Mucosa of stomach (tissue), 1 donor: ENCODE measurements at regions not wholly inside any gene's neighbourhood (a gene's known extent, or its start where the extent isn't known, plus 50 kb on each side); places are given as distances from the start of the nearest gene placed in this dataset.

Experiments
- H3K27me3 ChIP-seq: one replicate; pipeline ENCODE4 v1.7.0; 2013; ENCODE audit warnings: mild to moderate bottlenecking, low read length; ENCODE audit not compliant: control insufficient read depth, insufficient read depth
- H3K36me3 ChIP-seq: one replicate; pipeline ENCODE4 v1.7.0; 2013; ENCODE audit warnings: low read length; ENCODE audit not compliant: control insufficient read depth, insufficient read depth
- H3K4me1 ChIP-seq: one replicate; pipeline ENCODE4 v1.7.0; 2013; ENCODE audit warnings: mild to moderate bottlenecking, low read length; ENCODE audit not compliant: control insufficient read depth, insufficient read depth
- H3K4me3 ChIP-seq: one replicate; pipeline ENCODE4 v1.7.0; 2013; ENCODE audit warnings: low read length
- H3K9ac ChIP-seq: one replicate; pipeline ENCODE4 v1.7.0; 2013; ENCODE audit warnings: mild to moderate bottlenecking, low read length, moderate library complexity
- H3K9me3 ChIP-seq: one replicate; pipeline ENCODE4 v1.7.0; 2013; ENCODE audit warnings: mild to moderate bottlenecking, low read length, moderate library complexity; ENCODE audit not compliant: control insufficient read depth
- donor health status: Pancreatic carcinoma.

- no peaks in the 10 kb centered on the region for H3K36me3 ChIP-seq
- no peak overlapping the region for H3K9ac ChIP-seq
- no peaks in the 10 kb centered on the region for H3K27me3 ChIP-seq
Observed at GRCh38 chr7:47221826-47222225, 360.1 kb downstream of the TNS3 start.

GRCh38 chr7:47218378-47219176, 363.3 kb downstream of the TNS3 start:
- Histone ChIP-seq H3K4me1 (no peaks in the 10 kb centered on the region), H3K9ac (no peak overlapping the region), H3K4me3 (no peak overlapping the region), H3K9me3 (no peaks in the 10 kb centered on the region), H3K36me3 (no peaks in the 10 kb centered on the region), H3K27me3 (no peaks in the 10 kb centered on the region)

More at GRCh38 chr7:47221826-47222225, 360.1 kb downstream of the TNS3 start:
- Histone ChIP-seq H3K9me3 (no peaks in the 10 kb centered on the region), H3K4me3 (no peak overlapping the region), H3K4me1 (no peaks in the 10 kb centered on the region)

GRCh38 chr7:47217570-47218360, 364.1 kb downstream of the TNS3 start:
- Histone ChIP-seq H3K27me3 (no peaks in the 10 kb centered on the region), H3K9ac (no peak overlapping the region), H3K9me3 (no peaks in the 10 kb centered on the region), H3K36me3 (no peaks in the 10 kb centered on the region), H3K4me3 (no peak overlapping the region), H3K4me1 (no peaks in the 10 kb centered on the region)

- H3K4me3 ChIP-seq = no peak overlapping the region
- no peaks in the 10 kb centered on the region for H3K9me3 ChIP-seq
- no peaks in the 10 kb centered on the region for H3K27me3 ChIP-seq
- no peak overlapping the region for H3K9ac ChIP-seq
- no peaks in the 10 kb centered on the region for H3K36me3 ChIP-seq
- no peaks in the 10 kb centered on the region for H3K4me1 ChIP-seq
Observed at GRCh38 chr7:47217086-47217485, 364.8 kb downstream of the TNS3 start.

GRCh38 chr7:47216439-47216838, 365.5 kb downstream of the TNS3 start:
- Histone ChIP-seq H3K9me3 (no peaks in the 10 kb centered on the region), H3K4me1 (no peaks in the 10 kb centered on the region), H3K36me3 (no peaks in the 10 kb centered on the region), H3K9ac (no peak overlapping the region), H3K27me3 (no peaks in the 10 kb centered on the region), H3K4me3 (no peak overlapping the region)

GRCh38 chr7:47215640-47216039, 366.3 kb downstream of the TNS3 start:
- H3K4me1 ChIP-seq = no peaks in the 10 kb centered on the region
- H3K9me3 ChIP-seq = no peaks in the 10 kb centered on the region
- H3K9ac ChIP-seq = no peak overlapping the region
- H3K36me3 ChIP-seq = no peaks in the 10 kb centered on the region
- H3K27me3 ChIP-seq = no peaks in the 10 kb centered on the region
- no peak overlapping the region for H3K4me3 ChIP-seq

- Histone ChIP-seq H3K27me3 (no peaks in the 10 kb centered on the region), H3K36me3 (no peaks in the 10 kb centered on the region), H3K4me1 (no peaks in the 10 kb centered on the region), H3K9me3 (no peaks in the 10 kb centered on the region), H3K4me3 (no peak overlapping the region), H3K9ac (no peak overlapping the region)
Observed at GRCh38 chr7:47215049-47215448, 366.9 kb downstream of the TNS3 start.

GRCh38 chr7:47213276-47213675, 368.6 kb downstream of the TNS3 start:
- H3K4me3 ChIP-seq = no peak overlapping the region
- H3K27me3 ChIP-seq = no peaks in the 10 kb centered on the region
- H3K36me3 ChIP-seq = no peaks in the 10 kb centered on the region
- no peak overlapping the region for H3K9ac ChIP-seq
- no peaks in the 10 kb centered on the region for H3K9me3 ChIP-seq
- no peaks in the 10 kb centered on the region for H3K4me1 ChIP-seq

GRCh38 chr7:47211519-47211973, 370.4 kb downstream of the TNS3 start:
- Histone ChIP-seq H3K9me3 (no peaks in the 10 kb centered on the region), H3K9ac (no peak overlapping the region), H3K4me3 (no peak overlapping the region)

GRCh38 chr7:47210281-47210854, 371.5 kb downstream of the TNS3 start:
- Histone ChIP-seq H3K4me1 (no peaks in the 10 kb centered on the region), H3K9me3 (no peaks in the 10 kb centered on the region), H3K4me3 (no peak overlapping the region), H3K9ac (no peak overlapping the region), H3K36me3 (no peaks in the 10 kb centered on the region), H3K27me3 (no peaks in the 10 kb centered on the region)

More at GRCh38 chr7:47211519-47211973, 370.4 kb downstream of the TNS3 start:
- H3K4me1 ChIP-seq = no peaks in the 10 kb centered on the region
- H3K36me3 ChIP-seq = no peaks in the 10 kb centered on the region
- no peaks in the 10 kb centered on the region for H3K27me3 ChIP-seq

- Histone ChIP-seq H3K9ac (no peak overlapping the region), H3K4me1 (no peaks in the 10 kb centered on the region), H3K36me3 (no peaks in the 10 kb centered on the region), H3K9me3 (no peaks in the 10 kb centered on the region), H3K27me3 (no peaks in the 10 kb centered on the region), H3K4me3 (no peak overlapping the region)
Observed at GRCh38 chr7:47207956-47208355, 374.0 kb downstream of the TNS3 start.

GRCh38 chr7:47204709-47205108, 377.2 kb downstream of the TNS3 start:
- Histone ChIP-seq H3K9me3 (no peaks in the 10 kb centered on the region), H3K9ac (no peak overlapping the region), H3K27me3 (no peaks in the 10 kb centered on the region), H3K4me3 (no peak overlapping the region), H3K4me1 (no peaks in the 10 kb centered on the region), H3K36me3 (no peaks in the 10 kb centered on the region)
